ENCODE measurements at regions not wholly inside any gene's neighbourhood (a gene's known extent, or its start where the extent isn't known, plus 50 kb on each side); places are given as distances from the start of the nearest gene placed in this dataset.

DNA sequence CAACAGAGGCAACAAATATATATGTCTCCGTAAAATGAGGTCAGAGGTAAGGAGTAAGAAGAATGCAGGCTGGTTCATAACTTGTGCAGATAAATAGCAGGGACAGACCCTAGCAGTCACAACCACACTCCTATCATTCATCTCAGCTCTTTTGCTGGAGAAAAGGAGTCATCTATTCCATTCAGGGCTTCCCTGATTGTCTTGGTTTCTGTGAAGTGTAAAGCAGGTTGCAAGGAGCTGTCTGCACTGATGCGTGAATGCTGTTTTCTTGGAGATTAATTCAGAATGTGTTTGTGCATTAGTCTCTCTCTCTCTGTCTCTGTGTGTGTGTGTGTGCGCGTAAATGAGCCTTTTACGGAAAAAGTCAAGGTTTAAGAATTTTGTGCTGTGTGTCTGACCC, 643.3 kb upstream of the SORCS1 start:
- Histone ChIP-seq H3K27ac (no peak overlapping the region), H3K9me3 (no peaks in the 10 kb centered on the region), H3K4me3 (no peak overlapping the region), H3K27me3 (no peaks in the 10 kb centered on the region), H3K4me1 (no peaks in the 10 kb centered on the region), H3K36me3 (no peaks in the 10 kb centered on the region)
- no peak for DNase-seq
- intact Hi-C loops (cut with DNase I; ENCODE audit: low total_unique reads): no loop called here
- TF ChIP-seq, protein P1, sequence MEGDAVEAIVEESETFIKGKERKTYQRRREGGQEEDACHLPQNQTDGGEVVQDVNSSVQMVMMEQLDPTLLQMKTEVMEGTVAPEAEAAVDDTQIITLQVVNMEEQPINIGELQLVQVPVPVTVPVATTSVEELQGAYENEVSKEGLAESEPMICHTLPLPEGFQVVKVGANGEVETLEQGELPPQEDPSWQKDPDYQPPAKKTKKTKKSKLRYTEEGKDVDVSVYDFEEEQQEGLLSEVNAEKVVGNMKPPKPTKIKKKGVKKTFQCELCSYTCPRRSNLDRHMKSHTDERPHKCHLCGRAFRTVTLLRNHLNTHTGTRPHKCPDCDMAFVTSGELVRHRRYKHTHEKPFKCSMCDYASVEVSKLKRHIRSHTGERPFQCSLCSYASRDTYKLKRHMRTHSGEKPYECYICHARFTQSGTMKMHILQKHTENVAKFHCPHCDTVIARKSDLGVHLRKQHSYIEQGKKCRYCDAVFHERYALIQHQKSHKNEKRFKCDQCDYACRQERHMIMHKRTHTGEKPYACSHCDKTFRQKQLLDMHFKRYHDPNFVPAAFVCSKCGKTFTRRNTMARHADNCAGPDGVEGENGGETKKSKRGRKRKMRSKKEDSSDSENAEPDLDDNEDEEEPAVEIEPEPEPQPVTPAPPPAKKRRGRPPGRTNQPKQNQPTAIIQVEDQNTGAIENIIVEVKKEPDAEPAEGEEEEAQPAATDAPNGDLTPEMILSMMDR (IDR thresholded peaks at IDR 0.05): no peak

GRCh38 chr10:107806026-107806425, 641.5 kb upstream of the SORCS1 start:
- Histone ChIP-seq H3K9me3 (no peaks in the 10 kb centered on the region), H3K27ac (no peak overlapping the region), H3K4me1 (no peaks in the 10 kb centered on the region), H3K36me3 (no peaks in the 10 kb centered on the region), H3K4me3 (no peak overlapping the region), H3K27me3 (no peaks in the 10 kb centered on the region)
- no peak for DNase-seq
- TF ChIP-seq, protein P1 (IDR thresholded peaks at IDR 0.05): no peak
- intact Hi-C loops (cut with DNase I; ENCODE audit: low total_unique reads): no loop called here

DNA sequence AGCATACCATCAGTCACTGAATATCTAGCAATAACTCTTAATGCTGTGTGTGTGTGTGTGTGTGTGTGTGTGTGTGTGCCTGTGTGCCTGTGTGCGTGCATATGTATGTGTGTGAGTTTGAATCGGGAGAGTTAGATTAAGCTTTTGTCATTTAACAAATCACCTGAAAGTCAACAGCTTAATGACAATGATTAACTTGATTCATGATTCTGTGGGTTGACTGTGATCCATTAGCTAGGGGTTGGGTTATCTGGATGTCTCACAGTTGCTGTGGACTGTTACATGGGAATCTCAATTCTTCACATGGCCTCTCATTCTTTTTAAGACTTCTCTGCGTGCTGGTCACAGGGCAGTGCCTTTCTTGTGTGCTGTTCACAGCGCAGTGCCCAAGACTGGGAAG, 639.0 kb upstream of the SORCS1 start:
- Histone ChIP-seq H3K36me3 (no peaks in the 10 kb centered on the region), H3K9me3 (no peaks in the 10 kb centered on the region), H3K4me3 (no peak overlapping the region), H3K4me1 (no peaks in the 10 kb centered on the region), H3K27me3 (no peaks in the 10 kb centered on the region), H3K27ac (no peak overlapping the region)
- intact Hi-C loops (cut with DNase I; ENCODE audit: low total_unique reads): no loop called here
- no peak for DNase-seq
- TF ChIP-seq, protein P1 (IDR thresholded peaks at IDR 0.05): no peak

DNA sequence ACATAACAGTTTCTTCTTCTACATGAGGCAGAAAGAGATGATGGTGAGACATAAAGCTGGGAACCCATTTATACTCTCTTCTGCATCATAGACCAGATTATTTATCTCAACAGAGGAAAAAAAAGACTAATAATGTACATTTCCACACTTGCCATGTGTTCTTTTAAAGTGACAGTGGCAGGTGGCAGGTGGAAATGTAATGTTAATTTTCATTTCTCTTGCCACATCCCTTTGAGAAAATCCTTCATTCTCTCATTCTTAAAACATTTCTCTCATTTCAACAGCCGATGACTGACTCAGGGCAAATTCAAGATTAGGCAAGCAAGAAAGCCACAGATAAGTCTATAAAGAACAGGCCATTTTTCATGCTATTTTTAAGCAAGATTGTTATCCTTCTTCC, 635.6 kb upstream of the SORCS1 start:
- intact Hi-C loops (cut with DNase I; ENCODE audit: low total_unique reads): no loop called here
- Histone ChIP-seq H3K27me3 (no peaks in the 10 kb centered on the region), H3K4me1 (no peaks in the 10 kb centered on the region), H3K36me3 (no peaks in the 10 kb centered on the region), H3K9me3 (no peaks in the 10 kb centered on the region), H3K4me3 (no peak overlapping the region), H3K27ac (no peak overlapping the region)
- TF ChIP-seq, protein P1 (IDR thresholded peaks at IDR 0.05): no peak
- no peak for DNase-seq

- Histone ChIP-seq H3K27ac (no peak overlapping the region), H3K36me3 (no peaks in the 10 kb centered on the region), H3K27me3 (no peaks in the 10 kb centered on the region), H3K9me3 (peaks cover 0 to 7% (median 0%) of the 10 kb centered on the region in 3 donors), H3K4me1 (no peaks in the 10 kb centered on the region), H3K4me3 (no peak overlapping the region)
- no peak for DNase-seq
- intact Hi-C loops (cut with DNase I; ENCODE audit: low total_unique reads): no loop called here
- TF ChIP-seq, protein P1 (IDR thresholded peaks at IDR 0.05): no peak
Observed at GRCh38 chr10:107790271-107790670, 625.8 kb upstream of the SORCS1 start.

GRCh38 chr10:107771066-107771465, 606.6 kb upstream of the SORCS1 start:
- Histone ChIP-seq H3K27me3 (no peaks in the 10 kb centered on the region), H3K4me1 (no peaks in the 10 kb centered on the region), H3K9me3 (peaks cover 0 to 8% (median 0%) of the 10 kb centered on the region in 3 donors), H3K27ac (no peak overlapping the region), H3K36me3 (no peaks in the 10 kb centered on the region), H3K4me3 (no peak overlapping the region)
- DNase-seq: no peak
- TF ChIP-seq, protein P1 (IDR thresholded peaks at IDR 0.05): no peak
- intact Hi-C loops (cut with DNase I; ENCODE audit: low total_unique reads): loop anchor here (5.0 kb wide), 1 partner anchor 349 kb away; no protein-coding TSS in a partner anchor
